GF-D8 (cell line): ENCODE measurements at regions not wholly inside any gene's neighbourhood (a gene's known extent, or its start where the extent isn't known, plus 50 kb on each side); places are given as distances from the start of the nearest gene placed in this dataset.

Experiments used
- DNase-seq: peaks from one replicate; lab custom pipeline; 2025; lab: John Stamatoyannopoulos, UW

DNA sequence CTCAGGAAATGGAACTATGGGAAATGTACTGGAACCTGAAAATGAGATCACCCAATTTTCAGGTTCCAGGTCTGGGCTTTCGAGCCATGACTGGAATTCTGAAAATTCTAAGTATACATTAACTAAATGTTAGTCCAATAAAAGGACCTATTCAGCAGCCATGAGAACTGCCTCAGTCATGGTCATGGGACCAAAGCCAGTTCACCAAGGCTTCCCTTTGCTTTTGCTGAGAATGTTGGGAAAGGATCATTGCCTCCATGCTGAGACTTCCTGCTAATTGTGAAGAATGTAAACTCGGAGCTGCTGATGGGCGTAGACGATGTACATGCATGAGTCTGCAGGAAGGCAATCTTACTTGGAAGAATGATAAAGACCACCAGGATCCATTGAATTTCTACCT, 624.4 kb upstream of the SOX11 start:
- no peak for DNase-seq

DNA sequence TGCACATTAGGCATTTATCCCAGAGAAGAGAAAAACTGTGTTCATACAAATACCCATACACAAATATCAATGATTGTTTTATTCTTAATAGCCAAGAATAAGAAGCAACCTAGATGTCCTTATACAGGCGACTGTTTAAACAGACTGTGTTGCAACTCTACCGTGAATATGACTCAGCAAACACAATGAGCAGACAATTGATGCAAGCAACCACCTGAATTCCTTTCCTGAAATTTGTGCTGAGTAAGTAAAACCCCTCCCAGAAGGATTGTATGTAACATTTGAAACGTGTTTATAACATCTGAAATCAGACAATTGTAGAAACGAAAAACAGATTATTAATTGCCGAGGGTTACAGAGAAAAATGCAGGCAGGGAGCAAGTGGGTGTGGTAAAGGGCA, 621.9 kb upstream of the SOX11 start:
- no peak for DNase-seq

DNA sequence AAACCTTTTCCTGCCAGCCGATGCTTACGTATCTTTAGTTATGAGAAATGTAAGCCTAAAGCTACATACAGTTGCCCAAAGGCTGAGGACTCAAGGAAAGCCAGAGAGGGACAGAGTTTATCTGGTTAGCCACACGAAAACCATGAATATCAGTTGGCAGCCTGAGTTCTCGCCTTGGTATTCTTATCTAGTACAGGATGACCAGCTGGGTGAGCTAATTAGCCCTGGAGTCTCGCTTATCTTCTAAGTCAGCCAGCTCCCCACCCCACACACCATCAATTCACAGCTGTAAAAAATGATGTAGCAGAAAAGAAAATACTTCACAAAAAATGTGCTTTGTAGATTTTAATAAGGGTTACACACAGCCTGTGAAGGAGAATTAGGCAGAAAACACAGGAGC, 617.5 kb upstream of the SOX11 start:
- no peak for DNase-seq

DNA sequence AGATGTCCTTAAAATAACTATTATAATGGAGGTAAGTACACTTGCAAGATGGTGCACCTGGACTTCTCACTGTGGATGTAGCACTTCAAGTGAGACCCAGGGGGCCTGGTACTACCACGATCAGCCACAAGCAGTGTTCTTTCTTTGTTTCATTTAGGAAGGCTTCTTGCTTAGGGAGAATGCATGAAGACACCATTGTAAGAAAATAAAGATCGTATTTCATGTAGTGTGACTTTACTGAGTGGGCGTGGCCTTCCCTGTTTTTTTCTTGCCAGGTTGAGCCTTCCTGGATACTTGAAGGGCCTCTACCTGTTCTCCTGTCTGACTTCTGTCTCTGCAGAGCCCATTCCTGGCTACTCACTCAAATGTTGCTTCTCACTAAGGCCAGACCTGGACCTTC, 615.6 kb upstream of the SOX11 start:
- DNase-seq, result no peak

DNA sequence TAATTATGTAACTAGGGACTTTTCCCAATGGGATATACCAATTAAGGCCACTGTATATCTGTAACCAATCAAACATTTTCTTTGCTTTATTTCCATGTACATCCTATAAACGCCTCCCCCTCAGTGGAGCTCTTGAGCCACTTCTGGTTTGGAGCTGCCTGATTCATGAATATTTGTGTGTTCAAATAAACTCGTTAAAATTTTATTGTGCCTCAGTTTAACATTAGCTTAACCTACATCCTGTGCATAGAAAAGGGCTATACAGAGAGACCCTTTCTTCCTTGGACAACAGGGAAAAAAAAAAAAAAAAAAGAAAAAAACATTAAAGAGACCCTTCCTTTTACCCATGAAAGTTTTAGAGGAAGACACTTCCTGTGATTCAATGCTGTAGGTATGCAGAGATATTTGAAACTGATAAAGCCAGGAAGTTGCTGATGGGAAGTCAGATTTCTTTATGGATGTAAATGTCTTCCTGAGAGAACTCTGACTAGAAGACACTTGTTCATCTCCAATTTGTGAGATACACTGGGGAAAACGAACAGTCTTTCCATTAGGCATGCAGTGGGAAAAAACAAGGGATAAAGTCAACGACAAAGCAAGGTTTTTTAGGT, 614.6 kb upstream of the SOX11 start:
- DNase-seq, result no peak

DNA sequence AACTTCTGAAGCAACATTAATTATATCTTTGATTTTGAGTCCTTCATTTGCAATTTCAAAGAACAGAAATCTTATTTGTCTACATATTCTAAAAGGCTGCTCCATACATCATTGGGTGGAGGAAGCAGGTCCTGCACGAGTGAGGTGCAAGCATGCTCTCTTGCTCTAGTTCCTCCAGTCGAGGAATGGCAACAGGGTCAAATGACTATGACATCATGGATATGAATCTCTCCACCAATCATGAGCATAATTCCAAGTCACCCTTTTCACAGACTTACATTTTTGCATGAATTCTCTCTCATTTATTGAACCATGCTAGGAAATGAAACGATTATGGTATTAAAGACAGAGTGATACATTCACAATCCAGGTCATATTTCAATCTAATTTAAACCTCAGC, 608.8 kb upstream of the SOX11 start:
- no peak for DNase-seq

DNA sequence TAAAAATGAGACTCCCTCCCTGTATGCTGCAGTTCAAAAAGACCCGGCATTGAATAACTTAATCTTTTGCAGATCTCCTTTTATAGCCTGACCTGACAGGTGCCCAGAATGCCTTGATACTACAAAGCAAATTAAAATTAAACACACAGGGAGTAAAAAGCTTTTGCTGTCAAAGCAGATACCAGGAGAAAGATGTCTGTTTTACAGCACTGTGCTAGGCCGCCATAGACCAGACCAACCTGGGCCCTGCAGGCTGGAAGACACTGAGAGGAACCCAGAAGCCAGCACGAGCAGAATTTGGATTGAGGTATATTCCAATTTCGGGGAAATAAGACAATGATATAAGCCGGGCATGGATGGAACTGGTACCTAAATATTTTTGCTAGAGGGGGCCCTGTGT, 602.8 kb upstream of the SOX11 start:
- no peak for DNase-seq

DNA sequence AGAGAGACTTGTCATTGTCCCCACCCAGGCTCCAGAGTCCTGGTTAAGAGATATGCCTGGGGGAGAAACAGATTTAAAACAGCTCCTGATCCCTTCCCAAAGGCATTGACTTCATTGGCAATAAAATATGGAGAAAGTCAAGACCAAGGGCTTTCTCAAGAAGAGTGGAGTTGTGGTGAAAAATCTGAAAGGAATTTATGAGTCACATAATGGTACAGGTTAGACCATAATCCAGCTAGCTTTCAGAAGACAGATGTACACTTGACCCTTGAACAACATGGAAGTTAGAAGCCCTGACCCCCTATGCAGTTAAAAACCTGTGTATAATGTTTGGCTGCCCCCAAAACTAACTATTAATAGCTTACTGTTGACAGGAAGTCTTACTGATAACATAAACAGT, 599.1 kb upstream of the SOX11 start:
- no peak for DNase-seq

DNA sequence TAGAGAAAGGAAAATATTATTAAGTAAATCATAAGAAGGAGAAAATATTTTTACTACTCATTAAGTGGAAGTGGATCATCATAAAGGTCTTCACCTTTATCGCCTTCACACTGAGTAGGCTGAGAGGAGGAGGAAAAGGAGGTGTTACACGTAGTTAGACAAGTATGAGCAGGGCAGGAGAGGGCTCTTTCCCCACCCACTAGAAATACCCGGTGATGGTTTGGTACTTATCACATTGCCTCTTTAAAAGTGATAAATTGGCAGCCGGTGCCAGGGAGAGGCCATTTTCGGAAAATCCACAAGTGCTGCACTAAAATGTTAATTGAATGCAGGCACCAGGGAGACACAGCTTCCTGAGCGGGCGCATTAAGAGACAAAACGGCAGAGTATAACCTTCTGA, 598.7 kb upstream of the SOX11 start:
- no peak for DNase-seq

DNA sequence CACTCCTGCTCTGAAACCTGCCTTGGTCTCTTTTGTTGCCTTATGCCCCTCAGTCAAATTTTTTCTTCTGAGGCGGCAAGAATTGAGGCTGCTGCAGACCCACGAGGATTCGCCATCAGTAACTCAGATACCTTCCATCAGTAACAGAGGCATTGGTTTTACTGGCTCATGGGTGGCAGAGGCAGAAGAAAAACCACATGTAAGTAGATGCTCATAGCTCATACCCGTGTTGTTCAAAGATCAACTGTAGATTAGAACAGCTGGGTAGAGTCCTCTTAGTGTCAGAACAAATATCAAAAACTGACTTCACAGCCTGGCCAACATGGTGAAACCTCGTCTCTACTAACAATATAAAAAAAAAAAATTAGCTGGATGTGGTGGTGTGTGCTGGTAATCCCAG, 598.0 kb upstream of the SOX11 start:
- no peak for DNase-seq

DNA sequence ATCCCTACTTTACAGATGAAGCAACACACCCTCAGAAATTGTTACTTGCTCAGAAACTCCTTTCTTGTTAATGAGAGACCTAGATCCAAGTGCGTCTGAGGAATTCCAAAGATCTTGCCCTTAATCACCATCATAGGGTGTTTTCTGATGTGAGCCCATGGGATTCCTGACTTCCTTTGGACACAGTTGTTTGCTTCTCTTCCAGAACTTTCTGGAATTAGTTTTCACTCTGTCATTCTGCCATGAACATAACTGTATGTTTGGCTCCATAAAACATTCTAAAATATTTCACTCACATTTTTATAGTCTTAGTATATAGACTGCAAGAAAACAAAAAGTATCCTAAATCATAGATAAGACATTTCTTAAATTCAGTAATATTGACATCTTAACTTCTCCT, 593.9 kb upstream of the SOX11 start:
- no peak for DNase-seq

DNA sequence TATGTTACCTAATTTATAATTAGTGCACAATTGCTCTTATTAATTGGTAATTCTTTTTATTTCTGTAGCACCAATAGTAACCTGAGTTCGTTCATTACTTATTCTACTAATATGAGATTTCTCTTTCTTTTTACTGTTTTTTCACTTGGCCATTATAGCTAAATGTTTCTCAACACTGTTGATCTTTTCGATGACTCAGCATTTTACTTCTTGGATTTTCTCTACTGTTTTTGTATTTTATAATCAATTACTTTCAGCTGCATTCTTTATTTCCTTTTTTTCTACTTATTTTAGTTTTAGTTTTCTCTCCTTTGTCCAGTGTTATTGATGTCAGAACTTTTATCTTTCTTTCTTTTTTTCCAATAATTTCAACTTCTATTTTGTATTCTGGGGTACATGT, 589.4 kb upstream of the SOX11 start:
- DNase-seq, result no peak

DNA sequence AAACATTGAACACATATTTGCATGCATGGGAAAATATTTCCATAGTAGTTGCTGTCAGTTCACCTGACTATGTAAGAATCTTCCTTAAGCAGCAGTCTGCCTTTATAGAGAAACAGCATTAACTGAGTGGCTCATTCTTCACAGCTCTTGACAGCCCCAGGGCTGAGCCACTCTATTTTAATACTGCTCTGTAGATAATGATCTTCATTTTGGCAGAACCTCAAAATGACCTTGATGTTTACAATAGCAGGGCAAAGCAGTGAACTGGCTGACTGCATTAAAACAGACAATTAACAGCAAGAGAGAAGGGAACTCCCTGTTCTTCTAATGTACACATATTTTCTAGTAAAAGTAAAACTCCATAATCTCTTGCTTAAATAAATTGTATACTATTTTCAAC, 580.6 kb upstream of the SOX11 start:
- DNase-seq, result no peak

DNA sequence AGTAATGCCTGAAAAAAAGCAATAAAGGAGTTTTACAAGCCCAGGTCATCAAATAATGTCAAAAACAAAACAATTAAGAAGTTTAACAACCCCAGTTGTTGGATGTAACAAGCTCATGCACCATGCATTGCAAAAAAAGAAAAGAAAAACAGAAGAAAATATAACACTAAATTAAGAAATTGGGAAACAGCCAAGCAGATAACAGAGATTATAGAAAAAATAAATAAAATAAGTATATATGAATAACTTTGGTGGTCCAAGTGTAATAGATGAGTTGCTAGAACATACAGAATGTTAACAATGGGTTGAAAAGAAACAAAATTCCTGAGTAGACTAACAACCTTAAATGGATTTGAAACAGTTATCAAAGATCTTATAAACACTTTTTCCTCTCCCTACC, 573.1 kb upstream of the SOX11 start:
- DNase-seq, result no peak

DNA sequence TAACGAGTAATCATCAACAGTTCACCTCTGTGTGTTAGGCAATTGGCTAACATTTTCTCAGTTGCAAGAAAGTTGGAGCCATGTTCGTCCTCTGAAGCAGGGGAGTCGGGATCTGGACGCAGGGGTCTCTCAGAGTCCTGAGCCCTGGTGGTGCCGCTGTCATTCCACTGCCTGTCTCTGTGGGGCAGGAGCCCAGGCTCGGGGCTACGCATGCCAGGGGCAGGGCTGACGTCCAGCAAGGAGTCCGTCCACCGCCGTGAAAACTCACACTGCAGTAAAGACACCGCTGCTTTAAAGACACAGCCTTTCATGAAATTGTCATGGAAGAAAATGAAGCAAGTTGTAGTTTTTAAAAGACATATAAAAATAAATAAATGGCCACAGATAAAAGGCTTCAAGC, 571.1 kb upstream of the SOX11 start:
- no peak for DNase-seq

DNA sequence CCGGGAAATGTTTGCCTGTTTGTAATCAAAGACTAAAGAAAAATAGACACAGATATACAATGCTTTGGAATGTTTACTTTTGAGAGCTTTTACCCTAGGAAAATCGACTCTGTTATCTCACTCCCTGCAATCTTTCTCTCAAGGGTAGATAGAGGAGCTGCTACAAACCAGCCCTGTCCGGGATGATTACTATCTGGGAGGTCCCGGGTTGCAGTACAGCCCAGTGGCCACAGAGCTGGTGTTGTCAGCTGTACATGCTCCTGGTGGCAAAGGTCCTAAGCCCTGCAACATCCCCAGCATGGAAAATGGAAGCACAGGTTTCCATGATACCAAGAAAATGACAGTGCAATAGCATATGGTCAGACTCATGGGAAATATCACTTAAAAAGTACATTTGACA, 570.5 kb upstream of the SOX11 start:
- no peak for DNase-seq

DNA sequence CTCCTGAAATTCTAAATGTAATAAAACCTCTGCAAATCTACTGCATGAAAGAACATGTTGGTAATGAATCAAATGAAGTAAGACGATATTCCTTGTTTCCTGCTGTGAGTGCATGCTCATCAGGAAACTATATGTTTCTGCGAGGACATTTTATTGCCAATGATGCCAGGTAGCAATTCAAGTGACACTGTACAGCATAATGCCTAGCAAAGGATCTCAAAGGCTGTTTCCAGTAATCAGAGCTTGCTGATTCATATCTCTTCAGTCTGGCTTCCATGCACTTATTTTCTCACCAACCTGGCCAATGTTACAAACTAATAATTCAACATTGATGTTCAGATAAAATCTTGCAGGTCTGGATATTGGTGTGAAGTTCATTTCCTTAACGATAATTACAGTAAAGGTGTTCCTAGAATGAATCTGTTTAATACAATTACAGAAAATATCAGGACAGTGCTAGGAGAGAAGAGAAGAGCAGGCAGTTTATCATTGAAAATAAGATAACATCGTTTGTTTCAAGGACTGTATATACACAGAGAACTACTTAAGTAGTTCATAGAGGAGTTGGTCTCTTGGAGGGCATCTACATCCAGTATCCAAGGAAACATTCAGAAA, 568.5 kb upstream of the SOX11 start:
- DNase-seq, result no peak

DNA sequence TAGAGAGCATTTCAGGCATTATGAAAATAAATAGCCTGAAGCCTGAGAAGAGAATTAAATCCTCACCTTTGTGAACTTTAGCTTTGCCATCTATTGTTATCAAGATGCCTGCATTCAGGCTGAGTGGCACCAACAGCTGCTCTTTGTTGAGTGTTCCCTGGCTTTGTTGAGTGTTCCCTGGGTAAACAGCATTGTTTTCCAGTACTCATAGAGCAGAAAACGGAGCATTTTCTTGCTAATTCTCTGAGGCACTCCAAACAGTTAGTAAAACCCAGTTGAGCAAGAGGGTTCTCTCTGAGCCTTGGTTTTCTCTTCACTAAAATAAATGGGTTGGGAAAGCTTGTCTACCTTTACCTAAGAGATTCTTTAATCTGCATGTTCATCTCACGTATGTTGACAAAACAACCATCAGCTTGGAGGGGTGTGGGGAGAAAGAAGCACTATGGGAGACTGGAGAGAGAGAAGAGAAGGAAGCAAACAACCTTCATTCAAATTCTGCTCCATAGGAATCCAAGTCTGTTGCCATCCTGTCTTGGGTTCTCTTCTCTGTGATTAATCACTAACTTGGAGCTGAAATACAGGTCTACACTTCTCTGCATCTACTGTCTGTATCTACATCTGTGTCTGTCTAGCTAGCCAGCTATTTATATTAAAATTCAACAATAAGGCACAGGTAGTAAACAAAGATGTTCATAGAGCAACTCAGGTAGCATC, 567.0 kb upstream of the SOX11 start:
- no peak for DNase-seq

DNA sequence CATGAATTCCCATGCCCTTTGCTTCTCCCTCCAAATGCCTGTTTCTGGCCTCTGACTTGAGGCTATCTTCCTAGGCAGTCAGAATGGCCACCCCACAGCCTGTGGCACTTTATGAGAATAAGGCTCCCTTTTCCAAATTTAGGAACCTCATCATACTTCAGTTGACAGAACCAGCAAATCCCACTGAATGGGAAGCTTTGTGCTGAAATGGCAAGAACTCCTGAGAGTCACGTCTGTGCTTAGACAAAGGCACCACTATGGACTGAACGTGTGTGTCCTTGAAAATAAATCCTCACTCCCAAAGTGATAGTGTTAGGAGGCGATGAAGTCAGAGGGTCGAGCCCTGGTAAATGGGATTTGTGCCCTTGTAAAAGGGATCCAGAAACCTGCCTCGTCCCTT, 559.9 kb upstream of the SOX11 start:
- no peak for DNase-seq

DNA sequence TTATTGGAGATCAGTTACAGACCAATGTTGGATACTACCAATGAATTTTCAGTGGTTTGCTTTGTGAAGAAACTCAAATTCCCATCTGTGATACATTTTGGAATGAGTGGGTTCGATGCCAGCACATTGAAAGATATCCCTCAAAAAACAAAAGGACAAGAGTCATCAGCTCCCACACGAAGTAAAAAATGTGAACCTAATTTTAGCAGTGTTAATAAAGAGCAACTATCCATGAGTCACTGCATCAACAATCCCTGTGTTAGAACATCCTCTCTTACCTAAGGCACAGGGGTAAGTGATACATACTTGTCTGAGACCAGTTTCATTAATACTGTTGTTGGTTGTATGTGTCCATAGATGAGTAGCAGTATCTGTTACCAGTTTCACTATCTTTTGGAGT, 551.8 kb upstream of the SOX11 start:
- no peak for DNase-seq

DNA sequence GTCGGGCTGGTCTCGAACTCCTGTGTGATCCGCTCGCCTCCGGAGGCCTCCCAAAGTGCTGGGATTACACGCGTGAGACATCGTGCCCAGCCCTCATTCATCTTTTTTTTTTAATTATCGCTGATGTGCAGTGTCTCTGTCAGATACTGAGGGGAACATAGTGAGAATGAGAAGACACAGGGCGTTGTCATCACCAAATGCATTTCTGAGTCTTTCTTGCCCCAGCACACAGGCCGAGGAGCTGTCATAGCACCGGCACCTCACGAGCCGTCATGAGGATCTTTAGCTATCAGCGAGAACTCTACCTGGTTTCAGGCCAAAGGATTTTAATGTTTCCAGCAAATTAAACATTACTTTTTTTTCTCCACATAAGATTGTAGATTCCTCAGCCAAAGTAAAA, 548.0 kb upstream of the SOX11 start:
- DNase-seq, result no peak

DNA sequence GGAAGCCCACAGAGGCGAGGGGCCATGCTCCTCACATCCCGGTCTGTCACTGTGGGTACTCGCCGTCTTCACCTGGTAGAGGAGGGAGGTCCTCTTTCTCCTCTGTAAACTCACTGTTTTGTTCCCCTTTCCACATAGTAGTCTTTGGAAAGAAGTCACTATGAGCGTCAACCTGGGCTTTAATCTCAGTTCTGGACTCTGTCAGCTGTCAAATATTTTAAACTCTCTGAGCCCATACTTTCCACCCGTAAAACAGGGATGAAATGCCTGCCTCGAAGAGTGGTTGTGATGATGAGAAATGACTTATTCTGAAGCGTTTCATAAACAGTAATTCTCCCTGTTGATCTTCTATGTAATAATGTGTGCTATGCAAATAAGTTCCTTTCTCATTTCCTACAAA, 547.1 kb upstream of the SOX11 start:
- no peak for DNase-seq

DNA sequence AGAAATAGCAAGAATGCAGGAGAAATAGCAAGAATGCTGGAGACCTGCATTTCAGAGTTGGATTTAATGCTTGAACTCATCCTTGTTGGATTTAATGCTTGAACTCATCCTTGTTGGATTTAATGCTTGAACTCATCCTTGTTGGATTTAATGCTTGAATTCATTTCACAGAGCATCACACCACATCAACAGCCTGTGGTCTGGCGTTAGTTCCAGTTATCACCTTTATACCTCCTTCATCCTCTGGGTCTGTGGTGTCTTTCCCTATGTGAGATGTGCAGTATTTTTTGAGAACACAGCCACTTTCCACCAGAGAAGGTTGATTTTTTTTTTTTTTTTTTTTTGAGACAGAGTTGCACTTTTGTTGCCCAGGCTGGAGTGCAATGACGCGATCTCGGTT, 546.4 kb upstream of the SOX11 start:
- DNase-seq, result no peak
